GM19328 (cell line): ENCODE measurements at regions not wholly inside any gene's neighbourhood (a gene's known extent, or its start where the extent isn't known, plus 50 kb on each side); places are given as distances from the start of the nearest gene placed in this dataset.

ENCODE experiments used
- ATAC-seq: cut with Tn5 transposase; IDR thresholded peaks from one replicate; pipeline ENCODE4 v1.9.1; 2021; ENCODE audit warnings: mild to moderate bottlenecking, moderate library complexity; ENCODE audit not compliant: unreplicated experiment

DNA sequence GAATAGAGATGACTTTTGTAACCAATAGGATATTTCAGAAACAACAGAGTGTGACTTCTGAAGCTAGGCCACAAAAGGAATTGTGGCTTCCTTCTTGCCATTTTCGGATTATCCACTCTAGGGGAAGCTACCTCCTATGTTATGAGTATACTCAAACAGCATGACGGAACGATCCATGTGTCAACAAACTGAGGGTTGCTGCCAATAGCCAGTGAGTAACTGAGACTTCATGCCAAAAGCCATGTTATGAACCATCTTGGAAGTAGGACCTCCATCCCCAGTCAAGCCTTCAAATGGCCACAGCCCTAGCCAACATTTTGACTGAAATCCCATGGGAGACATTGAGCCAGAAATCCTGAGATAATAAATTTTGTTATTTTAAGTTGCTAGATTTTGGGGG lies 69.0 kb upstream of the IL6 start:
- no peak for ATAC-seq

- ATAC-seq, result no peak
Observed at GRCh38 chr7:22657479-22657878, 69.5 kb upstream of the IL6 start.

- ATAC-seq, result no peak
Observed at GRCh38 chr7:22655781-22656180, 71.2 kb upstream of the IL6 start.

DNA sequence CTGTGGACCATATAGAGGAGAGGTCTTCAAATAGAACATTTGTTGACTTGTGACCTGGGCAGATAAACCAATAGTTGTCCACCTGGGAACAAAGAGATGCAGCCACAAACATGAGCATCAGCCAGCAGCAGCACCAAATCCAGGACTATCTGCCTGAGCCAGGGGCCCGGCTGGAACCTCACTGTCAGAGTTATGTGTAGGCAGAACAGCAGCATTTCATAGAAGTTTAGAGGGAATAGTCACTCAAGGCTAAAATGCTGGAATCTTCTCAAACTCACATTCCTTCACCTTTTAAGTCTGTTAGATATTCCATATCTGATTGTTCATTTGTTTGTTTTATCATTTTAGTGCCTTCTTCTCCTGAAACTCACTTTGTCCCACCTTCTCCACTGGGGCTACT lies 72.2 kb upstream of the IL6 start:
- no peak for ATAC-seq

GRCh38 chr7:22653951-22654350 lies 73.0 kb upstream of the IL6 start:
- no peak for ATAC-seq

DNA sequence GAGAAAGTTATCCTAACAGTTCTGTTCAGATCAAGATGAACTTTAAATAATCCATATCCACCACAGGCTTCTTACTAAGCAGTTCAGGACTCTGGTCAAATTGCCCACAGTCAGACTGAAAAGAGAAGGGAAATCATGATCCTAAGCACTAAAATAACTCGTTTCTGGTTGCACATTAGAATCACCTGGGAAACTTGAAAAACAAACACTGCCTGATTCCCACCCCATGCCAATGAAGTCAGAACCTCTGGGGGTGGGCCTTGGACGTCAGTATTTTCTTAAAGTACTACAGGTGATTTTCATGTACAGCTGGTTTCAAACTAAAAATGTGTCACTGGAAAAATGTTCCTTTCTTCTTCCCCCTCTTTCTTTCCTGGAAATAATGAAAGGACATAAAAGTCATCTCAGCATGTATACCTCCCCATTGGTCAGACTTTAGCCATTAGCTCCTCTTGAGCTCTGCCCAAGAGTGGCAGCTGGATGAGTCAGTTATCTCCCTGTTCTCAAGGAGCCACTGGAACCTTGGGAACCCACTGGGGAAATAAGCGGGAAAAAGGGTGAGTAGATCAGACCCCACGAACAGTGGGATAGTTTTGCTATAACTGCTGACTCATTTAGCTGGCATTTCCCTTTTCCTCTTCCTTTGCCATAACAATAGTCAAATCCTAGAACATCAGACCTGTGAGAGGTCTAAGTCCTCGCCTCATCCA lies 75.3 kb upstream of the IL6 start:
- no peak for ATAC-seq

DNA sequence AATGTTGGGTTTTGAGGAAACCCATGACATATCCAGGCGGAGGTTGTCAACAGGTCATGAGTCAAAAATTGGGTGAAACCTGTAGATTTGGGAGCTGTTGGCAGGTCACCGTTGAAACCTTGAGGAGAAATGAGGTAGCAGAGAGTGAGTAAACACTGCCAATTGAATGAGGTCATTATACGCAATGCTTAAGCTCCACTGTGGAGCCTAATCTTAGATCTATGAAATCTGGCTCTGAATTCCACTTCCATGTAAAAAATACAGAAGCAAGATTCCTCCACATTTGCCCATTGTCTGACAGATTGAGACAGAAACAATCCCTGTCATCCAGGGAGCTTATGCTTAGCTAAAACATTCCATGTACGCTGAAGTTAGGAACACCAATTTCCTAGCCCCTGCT lies 76.0 kb upstream of the IL6 start:
- ATAC-seq, result no peak

DNA sequence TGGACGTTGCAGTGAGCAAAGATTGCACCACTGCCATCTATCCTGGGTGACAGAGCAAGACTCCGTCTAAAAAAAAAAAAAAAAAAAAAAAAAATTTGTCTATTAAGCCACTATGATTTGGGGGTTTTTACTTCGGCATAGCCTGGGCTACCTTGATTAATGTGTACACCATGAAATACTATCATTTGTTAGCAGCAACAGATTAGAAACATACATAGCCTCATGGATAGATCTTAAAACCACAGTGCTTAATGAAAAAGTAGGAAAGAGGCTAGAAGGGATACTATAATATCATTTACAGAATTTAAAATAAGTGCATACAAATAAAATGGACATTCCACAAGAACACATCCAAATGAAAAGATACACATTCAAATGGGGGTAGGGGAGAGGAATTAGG lies 77.3 kb upstream of the IL6 start:
- ATAC-seq, result no peak

- no peak for ATAC-seq
Observed at GRCh38 chr7:22647451-22648257, 79.3 kb upstream of the IL6 start.

DNA sequence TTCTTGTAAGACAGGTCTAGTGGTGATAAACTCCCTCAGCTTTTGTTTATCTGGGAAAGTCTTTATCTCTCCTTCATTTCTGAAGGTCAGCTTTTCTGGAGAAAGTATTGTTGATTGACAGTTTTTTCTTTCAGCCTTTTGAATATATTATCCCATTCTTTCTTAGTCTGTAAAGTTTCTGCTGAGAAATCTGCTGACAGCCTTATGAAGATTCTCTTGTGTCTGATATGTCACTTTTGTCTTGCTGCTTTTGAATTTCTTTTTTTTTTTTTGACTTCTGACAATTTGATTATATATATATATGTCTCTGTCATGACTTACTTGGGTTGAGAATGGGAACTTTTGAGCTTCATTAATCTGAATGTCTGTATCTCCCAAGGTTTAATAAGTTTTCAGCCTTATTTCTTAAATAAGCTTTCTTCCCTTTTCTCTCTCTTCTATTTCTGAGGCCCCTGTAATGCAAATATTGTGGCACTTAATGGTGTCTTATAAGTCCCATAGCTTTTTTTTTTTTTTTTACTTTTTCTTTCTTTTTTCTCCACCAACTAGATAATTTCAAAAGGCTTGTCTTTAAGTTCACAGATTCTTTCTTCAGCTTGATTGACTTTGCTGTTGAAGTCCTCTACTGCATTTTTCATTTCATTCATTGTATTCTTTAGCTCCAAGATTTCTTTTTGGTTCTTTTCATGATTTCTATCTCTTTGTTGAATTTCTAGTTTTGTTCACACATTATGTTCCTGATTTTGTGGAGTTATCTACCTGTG lies 81.4 kb upstream of the IL6 start:
- no peak for ATAC-seq

DNA sequence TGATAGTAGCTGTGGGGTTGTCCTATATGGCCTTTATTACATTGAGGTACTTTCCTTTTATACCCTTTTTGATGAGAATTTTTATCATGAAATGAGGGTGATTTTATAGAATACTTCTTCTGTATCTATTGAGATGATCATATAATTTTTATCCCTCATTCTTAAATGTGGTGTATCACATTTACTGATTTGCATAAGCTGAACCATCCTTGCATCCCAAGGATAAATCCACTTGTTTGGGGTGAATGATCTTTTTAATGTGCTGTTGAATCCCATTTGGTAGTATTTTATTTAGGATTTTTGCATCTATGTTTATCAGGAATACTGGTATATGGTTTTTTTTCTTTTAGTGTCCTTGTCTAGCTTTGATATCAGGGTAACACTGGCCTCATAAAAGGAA lies 84.5 kb upstream of the IL6 start:
- ATAC-seq, result no peak

GRCh38 chr7:22640269-22640668 lies 86.7 kb upstream of the IL6 start:
- peak; percentile 93 for ATAC-seq

DNA sequence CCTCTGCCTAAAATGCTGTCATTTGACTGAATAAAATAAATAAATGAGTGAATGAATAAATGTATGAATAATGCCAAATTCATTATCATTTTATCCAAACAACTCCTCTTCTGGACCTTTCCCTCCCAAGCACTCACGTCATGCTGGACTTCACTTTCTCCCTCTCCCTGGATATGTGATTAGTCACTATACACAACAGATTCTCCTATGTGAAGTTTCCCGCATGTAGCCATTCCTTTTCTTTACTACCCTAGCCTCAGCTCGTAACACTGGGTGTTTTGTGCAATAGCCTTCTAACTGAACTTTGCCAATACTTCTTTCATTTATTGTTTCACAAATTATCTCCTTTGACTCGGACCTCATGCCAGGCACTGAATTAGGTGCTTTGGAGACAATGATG lies 87.6 kb upstream of the IL6 start:
- ATAC-seq, result no peak

- no peak for ATAC-seq
Observed at GRCh38 chr7:22635349-22635748, 91.7 kb upstream of the IL6 start.

DNA sequence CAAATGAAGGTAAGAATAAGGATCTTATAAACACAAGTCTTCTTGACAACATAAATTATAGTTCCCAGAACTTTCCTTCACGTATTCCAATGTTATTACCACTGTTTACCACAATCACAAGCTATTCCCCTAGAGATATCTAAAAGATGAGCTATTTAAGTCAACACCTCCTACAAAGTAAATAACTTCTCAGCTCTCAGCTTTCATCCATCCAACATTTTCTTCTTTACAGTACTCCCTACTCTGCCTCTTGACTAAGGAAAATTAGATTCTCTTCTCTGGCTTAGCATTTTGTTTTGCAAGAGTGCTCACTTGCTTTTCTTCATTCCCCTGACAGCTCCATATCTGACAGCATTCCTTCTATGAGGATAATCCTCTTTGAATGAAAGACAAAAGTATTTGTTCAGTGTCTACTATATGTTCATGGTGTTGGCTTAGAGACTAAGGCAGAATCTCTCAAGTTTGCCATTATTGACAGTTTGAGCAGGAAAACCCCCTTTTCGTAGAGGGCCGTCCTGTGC lies 93.0 kb upstream of the IL6 start:
- no peak for ATAC-seq

DNA sequence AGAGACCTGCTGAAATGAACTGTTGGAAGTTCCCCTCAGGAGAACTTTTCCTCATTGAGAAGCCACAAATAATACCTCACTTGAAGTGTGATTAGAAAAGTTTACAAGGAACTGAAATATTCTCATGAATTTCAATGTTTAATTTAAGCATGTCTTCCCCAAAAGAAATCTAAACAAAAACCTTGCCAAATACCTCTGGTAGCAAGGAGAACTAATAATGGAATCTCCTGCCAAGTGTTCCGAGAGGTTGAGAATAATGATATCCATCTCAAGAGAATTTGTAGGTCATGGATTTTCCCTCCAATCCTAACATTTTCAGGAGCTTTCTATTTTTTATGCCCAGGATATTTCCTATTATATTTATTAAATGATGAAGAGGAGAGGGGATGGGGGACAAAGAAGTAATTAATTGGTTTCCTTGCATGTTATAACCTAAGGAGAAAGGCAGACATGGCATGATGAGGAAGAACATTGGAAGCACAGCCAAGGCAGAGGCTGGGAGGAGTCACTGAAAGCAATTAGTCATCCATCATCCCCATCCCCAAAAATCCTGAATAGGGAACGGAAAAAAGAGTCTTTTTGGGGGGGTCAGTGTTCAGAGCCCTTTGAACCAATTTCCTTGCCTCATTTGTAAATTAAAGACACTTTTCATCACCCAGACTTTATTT lies 93.6 kb upstream of the IL6 start:
- no peak for ATAC-seq

GRCh38 chr7:22632674-22633073 lies 94.3 kb upstream of the IL6 start:
- no peak for ATAC-seq

GRCh38 chr7:22631730-22632129 lies 95.3 kb upstream of the IL6 start:
- no peak for ATAC-seq

DNA sequence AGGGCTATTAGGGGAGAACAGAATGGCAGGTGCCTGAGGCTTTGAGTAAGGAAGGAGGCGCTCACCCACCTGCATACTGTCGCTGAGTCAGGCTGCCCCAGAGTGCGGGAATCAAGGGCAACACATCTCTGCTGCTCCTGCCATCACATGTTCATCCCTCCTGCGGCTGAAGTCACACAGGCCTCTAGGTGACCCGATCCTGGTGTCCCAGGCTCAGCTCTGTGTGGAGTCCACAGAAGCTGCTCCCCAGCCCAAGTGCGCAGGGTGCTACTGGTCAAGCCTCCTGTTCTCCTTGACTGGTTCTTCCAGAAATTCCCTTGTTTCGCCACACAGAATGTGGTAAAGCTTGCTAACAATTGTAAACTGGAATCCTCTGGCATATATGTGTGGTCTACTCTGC lies 96.9 kb upstream of the IL6 start:
- ATAC-seq, result no peak

DNA sequence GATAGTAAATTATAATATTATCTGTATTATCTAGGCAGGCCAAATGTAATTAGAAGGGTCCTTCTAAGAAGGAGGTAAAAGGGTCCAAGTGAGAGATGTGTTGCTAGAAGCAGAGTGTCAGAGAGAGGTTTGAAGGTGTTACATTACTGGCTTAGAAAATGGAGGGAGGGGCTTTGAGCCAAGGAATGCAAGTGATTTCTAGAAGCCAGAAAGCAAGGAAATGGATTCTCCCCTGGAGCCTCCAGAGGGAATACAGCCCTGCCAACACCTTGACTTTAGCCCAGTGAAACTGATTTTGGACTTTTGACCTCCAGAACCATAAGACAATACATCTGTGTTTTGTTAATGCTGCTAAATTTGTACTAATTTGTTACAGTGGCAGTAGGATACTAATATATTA lies 97.9 kb upstream of the IL6 start:
- no peak for ATAC-seq

- ATAC-seq, result no peak
Observed at GRCh38 chr7:22628112-22628511, 98.9 kb upstream of the IL6 start.
